A549 (cell line): ENCODE measurements at regions not wholly inside any gene's neighbourhood (a gene's known extent, or its start where the extent isn't known, plus 50 kb on each side); places are given as distances from the start of the nearest gene placed in this dataset.

ENCODE experiments used
- CTCF ChIP-seq: fragments of >200 bp; sonication (Bioruptor Twin); formaldehyde crosslinking; IDR thresholded peaks from 3 replicates; pipeline ENCODE4 v1.5.1; 2016
- EP300 ChIP-seq, 2 experiments: fragments of >200 bp; sonication (Bioruptor Twin); formaldehyde crosslinking; IDR thresholded peaks; 2 replicates in 1 of 2; 3 replicates in 1 of 2; pipeline ENCODE4 v1.6.1; 2016 to 2017
- FOSB ChIP-seq: fragments of 250-450 bp; sonication (Bioruptor Pico); IDR thresholded peaks from 2 replicates; pipeline ENCODE4 v1.5.0; 2020; ENCODE audit warnings: mild to moderate bottlenecking, moderate library complexity
- HDAC2 ChIP-seq: fragments of 200-600 bp; sonication (generic); IDR thresholded peaks from 2 replicates; pipeline ENCODE4 v1.6.1; 2016
- KDM5A ChIP-seq: fragments of 200-600 bp; sonication (generic); IDR thresholded peaks from 2 replicates; pipeline ENCODE4 v1.6.1; 2016; ENCODE audit warnings: antibody characterized with exemption, mild to moderate bottlenecking
- MAX ChIP-seq: IDR thresholded peaks from 2 replicates; pipeline ENCODE4 v1.6.1; 2012
- RNF2 ChIP-seq: fragments of 200-600 bp; sonication (generic); IDR thresholded peaks from 2 replicates; pipeline ENCODE4 v1.6.1; 2016; ENCODE audit warnings: low read depth, mild to moderate bottlenecking, antibody characterized with exemption, moderate library complexity, borderline replicate concordance
- ZFP36 ChIP-seq: fragments of 450-650 bp; IDR thresholded peaks from 2 replicates; pipeline ENCODE4 v1.6.1; 2014; ENCODE audit warnings: borderline replicate concordance; ENCODE audit not compliant: partially characterized antibody
- TF ChIP-seq, protein P1 (sequence below): fragments of 250-450 bp; sonication (Bioruptor Pico); IDR thresholded peaks from 2 replicates; pipeline ENCODE4 v1.5.0; 2021; ENCODE audit warnings: mild to moderate bottlenecking, moderate library complexity, borderline replicate concordance

GRCh38 chr21:27086630-27087029 lies 119.7 kb upstream of the ADAMTS5 start:
- TF ChIP-seq CTCF (no peak), EP300 (IDR thresholded peaks at IDR 0.05) (no peak), RNF2 (no peak), FOSB (CRISPR knock-in tag) (no peak), MAX (no peak), KDM5A (no peak), HDAC2 (no peak), ZFP36 (no peak)
- TF ChIP-seq, protein P1, sequence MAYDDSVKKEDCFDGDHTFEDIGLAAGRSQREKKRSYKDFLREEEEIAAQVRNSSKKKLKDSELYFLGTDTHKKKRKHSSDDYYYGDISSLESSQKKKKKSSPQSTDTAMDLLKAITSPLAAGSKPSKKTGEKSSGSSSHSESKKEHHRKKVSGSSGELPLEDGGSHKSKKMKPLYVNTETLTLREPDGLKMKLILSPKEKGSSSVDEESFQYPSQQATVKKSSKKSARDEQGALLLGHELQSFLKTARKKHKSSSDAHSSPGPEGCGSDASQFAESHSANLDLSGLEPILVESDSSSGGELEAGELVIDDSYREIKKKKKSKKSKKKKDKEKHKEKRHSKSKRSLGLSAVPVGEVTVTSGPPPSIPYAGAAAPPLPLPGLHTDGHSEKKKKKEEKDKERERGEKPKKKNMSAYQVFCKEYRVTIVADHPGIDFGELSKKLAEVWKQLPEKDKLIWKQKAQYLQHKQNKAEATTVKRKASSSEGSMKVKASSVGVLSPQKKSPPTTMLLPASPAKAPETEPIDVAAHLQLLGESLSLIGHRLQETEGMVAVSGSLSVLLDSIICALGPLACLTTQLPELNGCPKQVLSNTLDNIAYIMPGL (CRISPR knock-in tag), result no peak
